ENCODE measurements at regions not wholly inside any gene's neighbourhood (a gene's known extent, or its start where the extent isn't known, plus 50 kb on each side); places are given as distances from the start of the nearest gene placed in this dataset.

GRCh38 chr16:86343796-86344585 lies 166.3 kb upstream of the FOXF1 start:
- Histone ChIP-seq H3F3A (ENCODE audit: low read depth) (no peaks in the 10 kb centered on the region), H2AFZ (replicated peaks) (no peak overlapping the region), H3K27me3 (peaks cover 70% of the 10 kb centered on the region), H3K4me1 (peaks cover 6% of the 10 kb centered on the region), H3K27ac (no peak overlapping the region), H4K20me1 (ENCODE audit: low read depth) (peaks cover 4% of the 10 kb centered on the region), H3K79me2 (ENCODE audit: low read depth) (no peaks in the 10 kb centered on the region), H3K4me2 (no peak overlapping the region), H3K36me3 (no peaks in the 10 kb centered on the region), H3K4me3 (no peak overlapping the region), H3K9ac (no peak overlapping the region), H3K9me3 (ENCODE audit: low read depth) (no peaks in the 10 kb centered on the region)
- Mint-ChIP-seq H3K27me3 (ENCODE audit: insufficient read depth, low read depth) (peaks cover 26% of the 10 kb centered on the region), H3K27ac (no peak overlapping the region), H3K36me3 (no peaks in the 10 kb centered on the region), H3K4me1 (peaks cover 46% of the 10 kb centered on the region), H3K9me3 (no peaks in the 10 kb centered on the region), H3K4me3 (no peak overlapping the region)
- TF ChIP-seq EZH2phosphoT487 (IDR thresholded peaks at IDR 0.05): no peak
- TF ChIP-seq, protein P1, sequence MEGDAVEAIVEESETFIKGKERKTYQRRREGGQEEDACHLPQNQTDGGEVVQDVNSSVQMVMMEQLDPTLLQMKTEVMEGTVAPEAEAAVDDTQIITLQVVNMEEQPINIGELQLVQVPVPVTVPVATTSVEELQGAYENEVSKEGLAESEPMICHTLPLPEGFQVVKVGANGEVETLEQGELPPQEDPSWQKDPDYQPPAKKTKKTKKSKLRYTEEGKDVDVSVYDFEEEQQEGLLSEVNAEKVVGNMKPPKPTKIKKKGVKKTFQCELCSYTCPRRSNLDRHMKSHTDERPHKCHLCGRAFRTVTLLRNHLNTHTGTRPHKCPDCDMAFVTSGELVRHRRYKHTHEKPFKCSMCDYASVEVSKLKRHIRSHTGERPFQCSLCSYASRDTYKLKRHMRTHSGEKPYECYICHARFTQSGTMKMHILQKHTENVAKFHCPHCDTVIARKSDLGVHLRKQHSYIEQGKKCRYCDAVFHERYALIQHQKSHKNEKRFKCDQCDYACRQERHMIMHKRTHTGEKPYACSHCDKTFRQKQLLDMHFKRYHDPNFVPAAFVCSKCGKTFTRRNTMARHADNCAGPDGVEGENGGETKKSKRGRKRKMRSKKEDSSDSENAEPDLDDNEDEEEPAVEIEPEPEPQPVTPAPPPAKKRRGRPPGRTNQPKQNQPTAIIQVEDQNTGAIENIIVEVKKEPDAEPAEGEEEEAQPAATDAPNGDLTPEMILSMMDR (IDR thresholded peaks at IDR 0.05): no peak
- no peak for TF ChIP-seq EZH2 (IDR thresholded peaks at IDR 0.05)
- no peak for DNase-seq (ENCODE audit: low spot score)

GRCh38 chr16:86344586-86344871 lies 165.8 kb upstream of the FOXF1 start:
- TF ChIP-seq EZH2 (IDR thresholded peaks at IDR 0.05) (no peak), EZH2phosphoT487 (IDR thresholded peaks at IDR 0.05) (no peak)
- TF ChIP-seq, protein P1 (IDR thresholded peaks at IDR 0.05): no peak
- DNase-seq (ENCODE audit: low spot score): no peak
- H3K27ac Mint-ChIP-seq: no peak overlapping the region
- peaks cover 2% of the 10 kb centered on the region for H3K9me3 Mint-ChIP-seq
- Histone ChIP-seq H3K4me2 (no peak overlapping the region), H3K27ac (no peak overlapping the region), H3K4me3 (no peak overlapping the region), H2AFZ (replicated peaks) (no peak overlapping the region), H3K9ac (no peak overlapping the region), H3K79me2 (ENCODE audit: low read depth) (no peaks in the 10 kb centered on the region), H3K36me3 (no peaks in the 10 kb centered on the region), H3K4me1 (peaks cover 6% of the 10 kb centered on the region), H3K9me3 (ENCODE audit: low read depth) (no peaks in the 10 kb centered on the region), H3F3A (ENCODE audit: low read depth) (no peaks in the 10 kb centered on the region), H3K27me3 (peaks cover 65% of the 10 kb centered on the region), H4K20me1 (ENCODE audit: low read depth) (peaks cover 4% of the 10 kb centered on the region)
- no peaks in the 10 kb centered on the region for H3K36me3 Mint-ChIP-seq
- H3K4me3 Mint-ChIP-seq: no peak overlapping the region
- H3K27me3 Mint-ChIP-seq (ENCODE audit: insufficient read depth, low read depth): peaks cover 29% of the 10 kb centered on the region
- peaks cover 44% of the 10 kb centered on the region for H3K4me1 Mint-ChIP-seq

DNA sequence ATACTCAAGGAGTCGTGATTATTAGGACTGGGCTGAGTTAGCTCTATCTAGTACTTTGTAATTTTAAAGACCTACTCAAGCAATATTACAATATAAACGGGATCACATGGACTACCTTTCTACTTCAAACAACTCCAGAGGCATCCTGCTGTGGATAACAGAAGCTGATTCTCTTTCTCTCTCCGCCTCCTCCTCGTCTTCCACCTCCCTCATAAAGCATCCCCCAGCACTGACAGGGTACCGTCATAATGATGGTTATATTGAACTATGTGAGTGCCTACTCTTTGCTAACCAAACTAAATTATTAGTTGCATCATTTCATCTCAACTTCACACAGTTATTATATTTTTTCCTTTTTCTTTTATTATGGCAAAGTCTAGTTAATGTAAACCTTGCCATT lies 165.4 kb upstream of the FOXF1 start:
- TF ChIP-seq EZH2phosphoT487 (IDR thresholded peaks at IDR 0.05) (no peak), EZH2 (IDR thresholded peaks at IDR 0.05) (no peak)
- Mint-ChIP-seq H3K4me3 (no peak overlapping the region), H3K36me3 (no peaks in the 10 kb centered on the region), H3K27ac (no peak overlapping the region), H3K4me1 (peaks cover 40% of the 10 kb centered on the region), H3K27me3 (ENCODE audit: insufficient read depth, low read depth) (peaks cover 29% of the 10 kb centered on the region), H3K9me3 (peaks cover 2% of the 10 kb centered on the region)
- Histone ChIP-seq H3K9me3 (ENCODE audit: low read depth) (no peaks in the 10 kb centered on the region), H3F3A (ENCODE audit: low read depth) (no peaks in the 10 kb centered on the region), H3K4me1 (peaks cover 6% of the 10 kb centered on the region), H3K27me3 (peaks cover 61% of the 10 kb centered on the region), H3K79me2 (ENCODE audit: low read depth) (no peaks in the 10 kb centered on the region), H3K36me3 (no peaks in the 10 kb centered on the region), H3K4me3 (no peak overlapping the region), H4K20me1 (ENCODE audit: low read depth) (peaks cover 4% of the 10 kb centered on the region), H3K4me2 (no peak overlapping the region), H3K9ac (no peak overlapping the region), H2AFZ (replicated peaks) (no peak overlapping the region), H3K27ac (no peak overlapping the region)
- DNase-seq (ENCODE audit: low spot score): no peak

DNA sequence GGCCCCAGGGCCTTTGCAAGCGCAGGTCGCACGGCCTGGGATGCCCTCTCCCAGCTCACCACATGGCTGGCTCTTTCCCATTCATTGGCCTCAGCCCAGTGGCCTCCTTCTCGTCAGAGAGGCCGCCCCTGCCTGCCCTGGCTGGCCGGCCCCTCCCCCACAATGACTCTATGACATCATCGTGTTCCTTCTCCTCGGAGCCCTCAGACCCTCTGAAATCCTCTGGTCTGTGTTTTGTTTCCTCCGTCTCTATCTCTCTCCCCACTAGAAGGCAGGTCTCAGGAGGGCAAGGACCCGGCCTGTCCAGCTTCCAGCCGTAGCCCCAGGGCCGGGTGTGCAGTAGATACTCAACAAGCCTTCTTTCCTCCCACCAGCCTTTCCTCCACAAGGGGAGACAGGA lies 164.8 kb upstream of the FOXF1 start:
- H3K9me3 ChIP-seq (ENCODE audit: low read depth): no peaks in the 10 kb centered on the region
- H3K36me3 ChIP-seq: no peaks in the 10 kb centered on the region
- peaks cover 6% of the 10 kb centered on the region for H3K4me1 ChIP-seq
- DNase-seq (ENCODE audit: low spot score): no peak
- peaks cover 34% of the 10 kb centered on the region for H3K4me1 Mint-ChIP-seq
- no peak overlapping the region for H3K27ac ChIP-seq
- peaks cover 2% of the 10 kb centered on the region for H3K9me3 Mint-ChIP-seq
- no peak overlapping the region for H3K4me3 ChIP-seq
- peaks cover 61% of the 10 kb centered on the region for H3K27me3 ChIP-seq
- no peaks in the 10 kb centered on the region for H3K36me3 Mint-ChIP-seq
- H3K27ac Mint-ChIP-seq: no peak overlapping the region
- H3K4me2 ChIP-seq: no peak overlapping the region
- peaks cover 26% of the 10 kb centered on the region for H3K27me3 Mint-ChIP-seq (ENCODE audit: insufficient read depth, low read depth)
- no peak overlapping the region for H3K4me3 Mint-ChIP-seq
- TF ChIP-seq EZH2 (IDR thresholded peaks at IDR 0.05): no peak
- TF ChIP-seq EZH2phosphoT487 (IDR thresholded peaks at IDR 0.05): no peak
- TF ChIP-seq, protein P1 (IDR thresholded peaks at IDR 0.05): no peak
- no peak overlapping the region for H2AFZ ChIP-seq (replicated peaks)
- peaks cover 4% of the 10 kb centered on the region for H4K20me1 ChIP-seq (ENCODE audit: low read depth)
- no peaks in the 10 kb centered on the region for H3F3A ChIP-seq (ENCODE audit: low read depth)
- H3K79me2 ChIP-seq (ENCODE audit: low read depth): no peaks in the 10 kb centered on the region
- no peak overlapping the region for H3K9ac ChIP-seq

Data from neural progenitor cell (in vitro differentiated cells).